SK-N-SH (cell line): ENCODE measurements at regions not wholly inside any gene's neighbourhood (a gene's known extent, or its start where the extent isn't known, plus 50 kb on each side); places are given as distances from the start of the nearest gene placed in this dataset.
A peak's percentile ranks its signal among the peaks of the same experiment; 100 is the strongest.

ENCODE experiments used
- CTCF ChIA-PET: fragments of 300-600, 350-600 bp; formaldehyde crosslinking; extraction: SDS; loops from one replicate; lab custom pipeline; 2021; lab: Yijun Ruan, JAX
- POLR2A ChIA-PET: fragments of 350-600 bp; sonication (Branson Sonifier 250); formaldehyde crosslinking; extraction: SDS; loops from one replicate; lab custom pipeline; 2020; ENCODE audit warnings: antibody characterized with exemption, inconsistent platforms; lab: Yijun Ruan, JAX
- DNase-seq: peaks from one replicate; pipeline ENCODE4 v3.0.0; 2012
- H2AFZ ChIP-seq: fragments of 200-600 bp; sonication (generic); 2 replicates; pipeline ENCODE4 v1.8.1; 2016; ENCODE audit warnings: antibody characterized with exemption, mild to moderate bottlenecking, low read depth
- H3F3A ChIP-seq: fragments of 200-600 bp; sonication (generic); replicated peaks from 2 replicates; pipeline ENCODE3; 2016; ENCODE audit warnings: antibody characterized with exemption, mild to moderate bottlenecking; ENCODE audit not compliant: insufficient read depth
- H3K27ac ChIP-seq, 2 experiments: fragments of 200-500 bp in 1 of 2; fragments of 200-600 bp in 1 of 2; sonication (Bioruptor generic) in 1 of 2; sonication (generic), shearing (Covaris generic) in 1 of 2; 2 replicates each; pipeline versions ENCODE4 v1.5.1 to v1.6.1; 2014 to 2016; ENCODE audit warnings: low read depth in 2 of 2, inconsistent platforms in 1 of 2, low read length in 1 of 2, mild to moderate bottlenecking in 1 of 2, mixed read lengths in 1 of 2
- H3K27me3 ChIP-seq: fragments of 200-600 bp; sonication (generic), shearing (Covaris generic); 2 replicates; pipeline ENCODE4 v1.6.1; 2016; ENCODE audit warnings: mixed run types; ENCODE audit not compliant: insufficient read depth
- H3K36me3 ChIP-seq, 2 experiments: fragments of 200-500 bp in 1 of 2; fragments of 200-600 bp in 1 of 2; sonication (Bioruptor generic) in 1 of 2; sonication (generic) in 1 of 2; replicated peaks in 1 of 2; 2 replicates each; pipeline versions ENCODE3 to v1.5.1; 2014 to 2016; ENCODE audit warnings: low read length in 1 of 2, mild to moderate bottlenecking in 1 of 2; ENCODE audit not compliant: insufficient read depth in 2 of 2, control insufficient read depth in 1 of 2
- H3K4me1 ChIP-seq, 2 experiments: fragments of 200-500 bp in 1 of 2; fragments of 200-600 bp in 1 of 2; sonication (Bioruptor generic) in 1 of 2; sonication (generic), shearing (Covaris generic) in 1 of 2; 2 replicates each; pipeline versions ENCODE4 v1.5.1 to v1.6.1; 2014 to 2016; ENCODE audit warnings: low read depth in 1 of 2, low read length in 1 of 2, mixed run types in 1 of 2; ENCODE audit not compliant: insufficient read depth in 2 of 2, control insufficient read depth in 1 of 2
- H3K4me2 ChIP-seq: fragments of 200-600 bp; sonication (generic), shearing (Covaris generic); 2 replicates; pipeline ENCODE4 v1.6.1; 2017; ENCODE audit warnings: mixed run types
- H3K4me3 ChIP-seq, 2 experiments: fragments of 200-500 bp in 1 of 2; fragments of 200-600 bp in 1 of 2; sonication (Bioruptor generic) in 1 of 2; sonication (generic), shearing (Covaris generic) in 1 of 2; 2 replicates each; pipeline versions ENCODE4 v1.5.1 to v1.8.1; 2014 to 2016; ENCODE audit warnings: low read depth in 2 of 2, inconsistent platforms in 1 of 2, low read length in 1 of 2, mild to moderate bottlenecking in 1 of 2, mixed read lengths in 1 of 2, moderate library complexity in 1 of 2
- H3K79me2 ChIP-seq: fragments of 200-600 bp; sonication (generic); 2 replicates; pipeline ENCODE4 v1.8.1; 2017; ENCODE audit warnings: mild to moderate bottlenecking; ENCODE audit not compliant: insufficient read depth
- H3K9ac ChIP-seq: fragments of 200-600 bp; sonication (generic); 2 replicates; pipeline ENCODE4 v1.6.1; 2017; ENCODE audit warnings: mixed run types
- H3K9me2 ChIP-seq: fragments of 200-600 bp; sonication (generic); 2 replicates; pipeline ENCODE4 v1.6.1; 2017; ENCODE audit warnings: mixed run types
- H3K9me3 ChIP-seq: fragments of 200-600 bp; sonication (generic); 2 replicates; pipeline ENCODE4 v1.6.1; 2017; ENCODE audit warnings: mixed run types, mild to moderate bottlenecking, moderate library complexity
- H4K20me1 ChIP-seq: fragments of 200-600 bp; sonication (generic); 2 replicates; pipeline ENCODE4 v1.6.1; 2017; ENCODE audit warnings: mild to moderate bottlenecking, mixed run types; ENCODE audit not compliant: insufficient read depth
- CTCF ChIP-seq: fragments of 200-600 bp; sonication (generic); IDR thresholded peaks from 2 replicates; pipeline ENCODE4 v1.6.1; 2017; ENCODE audit warnings: antibody characterized with exemption, mild to moderate bottlenecking, moderate library complexity
- EP300 ChIP-seq, 2 experiments: IDR thresholded peaks; 2 replicates each; pipeline versions ENCODE4 v1.4.0 to v1.6.1; 2012; ENCODE audit warnings: borderline replicate concordance in 1 of 2, low read depth in 1 of 2, low read length in 1 of 2
- FOSL2 ChIP-seq: IDR thresholded peaks from 2 replicates; pipeline ENCODE4 v1.4.0; 2012; ENCODE audit warnings: low read depth, mild to moderate bottlenecking, moderate library complexity, borderline replicate concordance
- GATA2 ChIP-seq: sonication (generic); formaldehyde crosslinking; IDR thresholded peaks from 2 replicates; pipeline ENCODE4 v1.5.0; 2020; ENCODE audit warnings: mild to moderate bottlenecking, missing genetic modification reagents
- JUND ChIP-seq: IDR thresholded peaks from 2 replicates; pipeline ENCODE4 v1.4.0; 2012
- MAX ChIP-seq: IDR thresholded peaks from 2 replicates; pipeline ENCODE4 v1.4.0; 2012; ENCODE audit warnings: low read depth
- MEF2A ChIP-seq: IDR thresholded peaks from 2 replicates; pipeline ENCODE4 v1.4.0; 2012; ENCODE audit warnings: low read depth, borderline replicate concordance
- NFIC ChIP-seq: IDR thresholded peaks from 2 replicates; pipeline ENCODE4 v1.4.0; 2012; ENCODE audit warnings: borderline replicate concordance
- RAD21 ChIP-seq: IDR thresholded peaks from 2 replicates; pipeline ENCODE4 v1.6.1; 2012; ENCODE audit warnings: mild to moderate bottlenecking, low read length
- REST ChIP-seq: IDR thresholded peaks from 2 replicates; pipeline ENCODE4 v1.6.1; 2012; ENCODE audit warnings: mild to moderate bottlenecking, low read depth, low read length, moderate library complexity
- TCF12 ChIP-seq: IDR thresholded peaks from 2 replicates; pipeline ENCODE4 v1.4.0; 2012
- TEAD4 ChIP-seq: IDR thresholded peaks from 2 replicates; pipeline ENCODE4 v1.4.0; 2012; ENCODE audit warnings: mild to moderate bottlenecking, borderline replicate concordance; ENCODE audit not compliant: insufficient read depth
- ZBTB33 ChIP-seq: IDR thresholded peaks from 2 replicates; pipeline ENCODE4 v1.4.0; 2012; ENCODE audit warnings: low read depth, borderline replicate concordance
- WGBS: methylation state at CpG from one replicate; pipeline ENCODE4 v1.1.6; 2017; ENCODE audit warnings: low lambda C conversion rate; 5-methylcytosine and 5-hydroxymethylcytosine counted together

GRCh38 chr6:155782739-155783459, 327.3 kb upstream of the NOX3 start:
- Histone ChIP-seq H3K4me1 (peaks cover 0 to 24% of the 10 kb centered on the region in 2 experiments; a peak in 3 of 4 replicates), H3K4me3 (no peak overlapping the region), H3F3A (peaks cover 32% of the 10 kb centered on the region), H3K9me2 (no peaks in the 10 kb centered on the region), H3K9ac (peak overlapping the region; percentile 65), H3K27me3 (no peaks in the 10 kb centered on the region), H3K4me2 (peak overlapping the region; percentile 59), H3K36me3 (no peaks in the 10 kb centered on the region), H3K79me2 (no peaks in the 10 kb centered on the region), H3K27ac (peak overlapping the region; percentile 31 to 99; a peak in 3 of 4 replicates), H4K20me1 (no peaks in the 10 kb centered on the region), H3K9me3 (no peaks in the 10 kb centered on the region), H2AFZ (peak overlapping the region; percentile 78)
- ChIA-PET CTCF (no interaction called here), POLR2A (no interaction called here)
- no peak for DNase-seq
- TF ChIP-seq REST = no peak
- TF ChIP-seq NFIC = no peak
- TF ChIP-seq ZBTB33 = no peak; the same call in 1 of the 2 replicates
- peak in 1 of 2 experiments; percentile 21; a peak in 1 of 4 replicates for TF ChIP-seq EP300 (IDR thresholded peaks at IDR 0.05; ENCODE audit: borderline replicate concordance in 1 of 2, low read depth in 1 of 2, low read length in 1 of 2)
- TF ChIP-seq TCF12 = peak; percentile 39; the same call in 1 of the 2 replicates
- no peak; the same call in 1 of the 2 replicates for TF ChIP-seq RAD21
- peak; percentile 39; the same call in 1 of the 2 replicates for TF ChIP-seq FOSL2
- TF ChIP-seq JUND = peak; percentile 24; the same call in 1 of the 2 replicates
- TF ChIP-seq MAX = 0 out of 2 replicates have a peak, but pooled peaks have one; percentile 2
- no peak for TF ChIP-seq TEAD4
- no peak for TF ChIP-seq MEF2A
- no peak for TF ChIP-seq GATA2 (CRISPR knock-in tag)
- TF ChIP-seq CTCF = peak; percentile 40
- WGBS = 22% methylated on average over 9 of the region's 9 CpGs
